GM11168 (cell line): ENCODE measurements at regions not wholly inside any gene's neighbourhood (a gene's known extent, or its start where the extent isn't known, plus 50 kb on each side); places are given as distances from the start of the nearest gene placed in this dataset.

Experiments used
- in situ Hi-C: fragments of 300-500 bp; cut with MboI; formaldehyde crosslinking; loops from one replicate; pipeline ENCODE4 v1.12.0; 2022; ENCODE audit warnings: low sequenced_read_pairs; ENCODE audit not compliant: unreplicated experiment

DNA sequence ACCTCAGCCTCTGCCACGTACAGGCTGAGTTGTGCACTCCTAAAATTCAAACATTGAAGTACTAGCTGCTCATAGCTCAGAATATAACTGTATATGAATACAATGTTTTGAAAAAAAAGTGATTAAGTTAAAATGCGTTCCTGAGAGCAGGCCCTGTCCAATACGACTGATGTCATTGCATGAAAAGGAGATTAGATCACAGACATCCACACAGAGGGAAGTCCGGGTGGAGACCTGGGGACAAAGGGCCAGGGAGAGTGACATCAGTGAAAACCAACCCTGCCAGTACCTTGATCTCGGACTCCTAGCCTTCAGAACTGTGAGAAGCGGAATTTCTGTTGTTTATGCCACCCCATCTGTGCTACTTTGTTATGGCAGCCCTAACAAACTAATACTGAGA lies 311.4 kb upstream of the NR2F2 start:
- in situ Hi-C loops = no loop called here

DNA sequence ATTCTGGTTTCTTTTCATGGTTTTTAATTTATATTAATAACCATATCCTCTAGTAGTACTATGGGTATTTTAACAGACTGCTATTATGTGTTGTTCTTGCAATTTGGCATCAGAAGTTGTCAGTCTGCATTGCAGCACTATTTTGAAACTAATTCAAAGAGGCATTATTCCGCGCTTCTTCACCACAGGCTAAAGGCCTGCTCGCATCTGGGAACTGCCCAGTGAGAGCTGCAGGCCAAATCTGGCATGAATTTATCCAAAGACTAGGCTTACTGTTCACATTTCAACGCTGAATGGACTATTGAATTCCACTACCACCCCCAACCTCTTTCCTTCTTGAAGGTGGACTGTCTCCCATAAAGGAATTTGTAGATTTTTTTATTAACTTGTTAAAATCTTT lies 310.4 kb upstream of the NR2F2 start:
- in situ Hi-C loops = no loop called here

DNA sequence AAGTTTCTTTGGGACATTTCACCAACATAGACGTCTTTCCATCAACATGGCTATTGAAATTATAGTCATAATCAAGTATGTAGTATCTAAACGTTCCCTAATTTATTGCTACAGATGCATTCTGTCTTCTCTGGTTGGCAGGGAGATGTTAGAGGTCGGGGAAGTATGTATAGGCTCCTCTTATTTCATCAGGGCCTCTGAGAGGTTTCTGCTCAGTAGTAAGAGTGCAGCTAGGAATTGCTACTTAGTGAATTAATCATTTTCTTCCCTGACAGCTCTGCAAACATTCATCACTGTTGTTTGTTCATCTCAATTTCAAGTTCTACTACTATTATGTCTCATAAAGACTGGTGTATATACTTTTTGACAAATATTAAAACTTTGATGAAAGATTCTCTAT lies 309.7 kb upstream of the NR2F2 start:
- in situ Hi-C loops = no loop called here

DNA sequence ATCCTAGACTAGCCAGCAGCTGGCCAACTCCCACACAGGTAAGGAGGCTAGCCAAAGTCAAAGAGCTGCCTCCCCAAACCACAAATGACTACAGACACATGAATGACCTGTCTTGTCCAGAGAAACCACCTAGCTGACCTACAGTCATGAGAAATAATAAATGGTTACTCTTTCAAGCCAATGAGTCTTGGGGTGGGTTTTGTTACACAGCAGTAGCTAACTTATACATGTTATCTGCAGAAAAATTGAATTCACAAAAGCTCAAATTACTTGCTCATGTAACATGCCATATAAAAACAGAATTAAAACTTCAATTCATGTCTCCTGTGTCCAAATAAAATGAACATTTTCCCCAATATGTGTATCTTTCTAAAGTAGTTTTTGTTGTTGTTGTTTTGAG lies 307.4 kb upstream of the NR2F2 start:
- in situ Hi-C loops = no loop called here

DNA sequence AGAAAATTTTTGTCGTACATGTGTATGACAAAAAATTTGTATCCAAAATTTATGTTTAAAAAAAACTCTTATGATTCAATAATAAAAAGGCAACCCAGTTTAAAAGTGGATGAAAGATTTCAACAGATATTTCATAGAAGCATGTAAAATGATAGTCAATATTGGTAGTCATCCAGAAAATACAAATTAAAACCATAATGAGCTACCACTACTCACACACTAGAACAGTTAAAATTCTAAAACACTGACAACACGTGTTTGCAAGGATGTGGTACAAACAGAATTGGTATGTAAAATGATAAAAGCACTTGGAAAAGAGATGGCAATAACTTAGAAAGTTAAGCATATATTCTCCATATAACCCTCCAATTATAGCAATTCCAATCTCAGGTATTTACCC lies 303.0 kb upstream of the NR2F2 start:
- in situ Hi-C loops = no loop called here

DNA sequence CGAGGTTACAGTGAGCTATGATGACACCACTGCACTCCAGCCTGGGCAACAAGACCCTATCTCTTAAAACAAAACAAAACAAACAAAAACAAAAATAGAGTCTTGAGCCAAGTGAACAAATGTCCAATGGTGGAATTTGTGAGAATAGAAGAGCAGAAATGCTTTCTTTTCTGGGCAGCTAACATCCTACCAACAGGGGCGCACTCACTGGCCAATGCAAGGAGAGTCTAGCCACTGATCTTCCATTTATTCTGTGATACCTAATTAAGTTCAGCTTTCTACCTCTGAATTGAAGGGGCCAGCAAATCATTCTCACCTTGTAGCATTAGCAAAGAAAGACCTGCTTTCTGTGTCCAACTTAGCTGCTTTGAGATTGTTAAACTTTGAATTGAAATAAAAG lies 301.9 kb upstream of the NR2F2 start:
- in situ Hi-C loops = no loop called here

DNA sequence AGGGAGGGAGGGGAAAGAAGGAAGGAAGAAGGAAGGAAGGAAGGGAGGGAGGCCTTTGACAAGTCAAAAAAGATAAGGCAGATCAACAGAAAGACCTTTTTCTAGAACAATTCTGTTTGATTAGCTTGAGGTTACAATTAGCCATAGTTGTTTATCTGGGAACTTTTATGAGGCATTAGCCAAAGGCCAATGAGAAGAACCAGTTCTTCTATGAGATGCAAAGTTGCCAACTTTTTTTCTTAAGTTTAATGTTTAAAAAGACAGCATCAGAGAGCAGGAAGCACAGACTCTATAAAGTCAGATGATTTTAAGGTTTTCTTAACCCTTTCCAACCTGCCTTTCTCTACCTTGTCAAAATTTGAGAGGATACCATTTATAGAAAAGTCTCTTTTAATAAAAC lies 301.3 kb upstream of the NR2F2 start:
- in situ Hi-C loops = no loop called here

DNA sequence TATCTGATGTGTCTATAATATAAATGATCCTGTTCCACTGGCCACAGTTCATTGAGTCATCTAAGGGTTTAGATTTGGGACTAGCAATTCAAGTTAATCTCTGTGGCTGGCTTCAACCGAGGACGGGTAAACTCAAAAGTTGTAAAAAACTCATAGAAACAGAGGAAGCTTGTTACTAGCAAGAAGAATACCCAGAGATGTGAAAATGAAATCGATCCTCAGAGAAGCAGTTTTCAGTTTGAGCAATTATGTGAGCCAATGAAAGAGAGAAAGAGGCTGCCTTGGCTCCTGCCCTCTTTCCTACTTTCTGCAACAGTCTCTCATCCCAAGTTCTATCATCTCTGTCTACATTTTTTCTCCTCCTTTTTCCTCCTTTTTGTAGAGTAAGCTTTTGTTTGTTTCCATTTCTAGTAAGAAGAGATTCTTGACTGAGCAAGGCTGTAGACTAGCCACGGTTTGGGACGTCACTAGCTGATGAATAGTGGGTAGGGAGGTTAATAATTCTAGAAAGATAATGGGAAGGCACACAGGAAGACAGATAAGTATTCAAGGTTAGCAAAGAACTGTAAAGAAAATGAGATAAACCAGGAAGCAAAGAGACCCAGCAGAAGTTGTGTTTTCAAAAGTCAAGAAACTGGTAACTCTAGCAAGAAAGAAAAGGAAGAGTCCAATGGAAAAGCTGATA lies 298.9 kb upstream of the NR2F2 start:
- in situ Hi-C loops = no loop called here

DNA sequence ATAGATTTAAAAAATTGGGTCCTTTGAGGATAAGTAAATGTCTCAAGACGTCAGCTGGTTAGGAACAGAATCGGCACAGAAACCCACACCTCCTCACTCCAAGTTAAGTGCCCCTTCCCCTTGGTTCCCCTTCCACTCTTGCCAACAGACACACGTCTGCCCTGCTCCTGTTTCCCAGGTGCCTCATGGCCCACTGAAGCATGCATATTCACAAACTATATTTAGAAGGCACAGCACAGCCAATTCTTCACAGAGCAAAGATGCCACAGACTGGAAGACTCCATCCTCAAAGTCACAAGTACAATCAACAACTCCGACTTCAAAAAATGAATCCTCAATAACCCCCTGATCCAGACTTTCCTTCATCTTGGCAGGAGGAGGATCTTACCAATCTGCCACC lies 295.4 kb upstream of the NR2F2 start:
- in situ Hi-C loops = no loop called here

DNA sequence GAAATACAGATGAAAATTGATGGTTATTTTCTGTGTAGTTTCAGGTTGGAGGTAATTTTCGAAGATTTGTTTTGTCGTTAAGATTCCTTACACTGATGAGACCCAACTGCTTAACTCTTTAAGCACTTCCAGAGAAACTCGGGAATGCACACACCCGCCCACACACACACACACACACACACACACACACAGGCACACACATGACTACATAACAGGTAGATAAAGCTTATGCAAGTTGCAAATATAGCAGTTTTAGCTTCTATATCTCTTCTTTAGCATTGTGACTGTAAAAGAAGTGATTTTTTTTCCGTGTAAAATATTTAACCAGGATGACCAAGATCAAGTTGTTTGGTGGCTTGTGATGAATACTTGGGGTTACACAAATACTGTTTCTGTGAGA lies 294.9 kb upstream of the NR2F2 start:
- in situ Hi-C loops = no loop called here

DNA sequence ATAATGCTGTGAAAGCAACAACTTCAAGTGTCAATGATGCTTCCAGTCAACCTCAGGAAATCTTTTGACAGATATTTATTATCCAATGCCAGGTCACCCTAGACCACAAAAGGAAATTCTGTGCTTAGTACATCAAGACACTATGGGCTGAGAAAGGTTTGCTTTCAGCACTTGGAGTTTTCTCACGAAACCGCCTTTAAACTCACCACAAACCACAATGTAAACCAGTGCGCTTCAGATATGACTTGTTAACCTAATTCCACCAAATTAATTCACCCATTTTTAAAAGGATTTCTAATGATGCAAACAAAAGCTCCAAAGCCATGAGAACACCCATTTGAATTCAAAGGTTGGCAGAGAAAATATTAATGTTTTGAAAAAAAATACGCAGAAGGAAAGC lies 292.9 kb upstream of the NR2F2 start:
- in situ Hi-C loops = no loop called here

DNA sequence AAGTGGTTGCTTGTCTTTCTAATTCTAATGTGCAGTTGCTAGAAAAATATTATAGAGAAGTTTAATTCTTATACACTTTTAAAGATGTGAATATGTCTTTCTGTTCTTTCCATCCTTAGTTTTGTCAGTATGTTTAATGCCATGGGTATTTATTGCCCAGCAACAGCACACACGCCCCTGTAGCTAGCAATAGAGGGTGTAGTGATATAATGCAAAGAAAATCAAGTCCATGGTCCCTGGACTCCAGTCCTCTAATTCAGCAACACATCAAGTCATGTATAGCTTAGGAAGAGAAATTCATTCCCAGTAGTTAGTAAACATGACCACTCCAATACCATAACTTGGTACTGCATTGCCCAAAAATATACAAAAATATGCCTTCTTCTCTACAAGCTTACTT lies 292.4 kb upstream of the NR2F2 start:
- in situ Hi-C loops = no loop called here

DNA sequence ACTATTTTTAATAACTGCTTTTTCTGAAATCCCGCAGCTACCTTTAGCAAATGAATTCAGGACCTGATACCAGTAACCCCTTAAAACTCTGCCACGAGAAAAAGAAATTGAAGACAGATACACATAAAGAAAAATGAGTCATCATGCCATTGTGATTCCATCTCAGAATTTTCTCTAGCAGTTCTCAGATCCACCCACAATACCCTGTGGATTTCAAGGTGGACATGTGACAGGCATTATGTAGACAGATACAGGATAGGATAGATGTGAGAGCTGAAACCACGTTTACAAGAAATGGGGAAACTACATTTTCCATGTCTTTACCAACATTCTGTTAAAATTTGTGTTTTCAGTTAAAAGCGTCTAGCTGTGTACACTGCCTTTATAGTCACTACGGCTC lies 291.9 kb upstream of the NR2F2 start:
- in situ Hi-C loops = no loop called here

DNA sequence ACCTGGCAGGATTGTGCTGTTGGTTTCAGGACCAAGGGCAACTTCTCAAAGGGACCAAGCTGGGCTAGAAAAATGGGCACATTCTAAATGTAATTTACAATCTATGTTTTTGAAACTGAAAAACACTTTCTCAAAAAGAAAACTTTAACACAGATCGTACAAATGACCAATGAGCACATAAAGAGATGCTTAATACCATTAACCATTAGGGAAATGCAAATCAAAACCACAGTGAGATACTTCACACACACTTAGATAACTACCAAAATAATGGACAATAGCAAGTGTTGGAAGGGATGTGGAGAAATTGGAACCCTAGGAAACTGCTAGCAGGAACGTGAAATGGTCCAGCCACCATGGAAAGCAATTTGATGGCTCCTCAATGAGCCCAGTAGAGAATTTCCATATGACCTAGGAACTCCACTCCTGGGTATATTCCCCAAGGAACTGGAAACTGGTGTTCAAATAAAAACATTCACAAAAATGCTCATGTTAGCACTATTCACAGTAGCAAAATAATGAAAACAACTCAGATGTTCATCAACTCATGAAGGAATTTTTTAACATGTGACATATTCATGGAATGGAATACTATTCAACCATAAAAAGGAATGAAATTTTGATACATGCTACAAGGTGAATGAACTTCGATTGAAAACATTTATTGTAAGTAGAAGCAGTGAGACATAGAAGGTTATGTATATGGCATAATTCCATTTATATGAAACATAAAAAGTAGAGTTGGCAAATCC lies 288.3 kb upstream of the NR2F2 start:
- in situ Hi-C loops = no loop called here

DNA sequence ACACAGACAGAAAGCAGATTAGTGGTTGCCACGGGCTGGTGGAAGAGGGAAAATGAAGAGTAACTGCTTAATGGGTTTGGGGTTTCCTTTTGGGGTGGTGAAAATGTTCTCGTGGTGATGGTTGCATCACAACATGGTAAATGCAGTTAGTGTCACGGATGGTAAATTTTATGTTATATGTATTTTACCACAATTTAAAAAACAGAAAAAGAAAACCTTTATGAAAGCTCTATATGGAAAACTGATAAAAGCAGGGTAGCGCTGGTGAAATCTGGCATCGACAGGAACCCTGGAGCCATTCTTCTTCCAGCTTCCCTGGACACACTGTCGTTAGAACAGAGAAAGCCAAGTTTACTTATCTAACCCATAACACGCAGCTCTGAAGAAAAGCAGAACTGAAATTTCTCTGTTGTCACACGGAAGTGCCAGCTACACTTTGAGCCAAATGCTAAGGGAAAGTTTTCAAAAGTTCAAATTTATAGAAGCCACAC lies 287.7 kb upstream of the NR2F2 start:
- in situ Hi-C loops = no loop called here

DNA sequence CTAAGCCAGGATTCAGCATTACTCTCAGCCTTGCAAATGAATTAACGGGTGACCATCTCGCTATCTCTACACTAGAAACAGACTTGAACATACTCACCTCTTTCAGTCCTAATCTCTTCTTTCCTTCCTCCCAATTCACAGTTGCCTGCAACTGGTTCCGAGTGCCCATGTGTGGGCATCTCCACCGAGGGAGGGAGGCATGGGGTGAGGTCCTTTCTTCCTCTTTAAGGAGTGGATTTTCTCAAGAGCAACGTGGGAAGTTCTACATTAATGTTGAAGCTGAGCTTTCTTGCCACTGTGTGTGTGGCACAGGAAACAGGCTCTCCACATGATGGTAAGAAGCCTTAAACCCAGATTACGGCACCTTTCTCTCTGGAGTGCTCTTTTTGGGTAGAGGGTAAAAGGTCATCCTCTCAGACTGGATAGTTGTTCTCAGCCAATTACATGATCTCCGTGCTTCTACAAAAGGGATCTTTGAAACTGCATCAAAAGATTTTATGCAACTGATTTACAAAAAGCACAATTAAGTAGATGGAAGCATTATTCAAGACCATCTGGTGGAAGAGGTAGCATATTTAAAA lies 286.8 kb upstream of the NR2F2 start:
- in situ Hi-C loops = no loop called here

DNA sequence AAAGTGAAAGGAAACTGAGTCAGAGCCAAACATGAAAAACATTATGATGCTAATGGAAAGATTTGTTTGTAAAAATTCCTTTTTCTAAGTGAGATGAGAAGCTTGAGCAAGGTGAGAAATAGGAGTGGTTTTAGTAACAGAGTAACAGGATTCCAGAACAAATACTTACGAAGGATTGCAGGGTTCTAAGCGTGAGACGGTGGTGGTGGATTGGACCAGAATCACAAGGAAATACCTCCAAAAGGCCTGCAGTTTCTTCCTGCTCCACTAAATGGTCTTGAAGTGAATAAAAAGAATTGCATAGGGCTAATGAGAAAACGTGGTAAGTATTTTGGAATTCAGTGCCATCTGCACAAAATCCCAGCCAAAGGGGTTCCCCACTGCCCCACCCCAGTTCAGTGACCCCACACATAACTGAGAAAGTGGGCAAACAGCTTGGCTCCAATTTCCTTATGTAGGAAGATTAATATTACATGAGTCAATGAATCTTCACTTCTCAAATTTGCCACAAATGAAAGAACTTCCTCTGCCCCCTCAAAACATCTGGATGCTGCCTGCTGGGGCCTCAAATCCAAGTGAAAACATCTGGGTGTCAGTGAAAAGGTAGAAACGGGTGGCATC lies 283.8 kb upstream of the NR2F2 start:
- in situ Hi-C loops = no loop called here

DNA sequence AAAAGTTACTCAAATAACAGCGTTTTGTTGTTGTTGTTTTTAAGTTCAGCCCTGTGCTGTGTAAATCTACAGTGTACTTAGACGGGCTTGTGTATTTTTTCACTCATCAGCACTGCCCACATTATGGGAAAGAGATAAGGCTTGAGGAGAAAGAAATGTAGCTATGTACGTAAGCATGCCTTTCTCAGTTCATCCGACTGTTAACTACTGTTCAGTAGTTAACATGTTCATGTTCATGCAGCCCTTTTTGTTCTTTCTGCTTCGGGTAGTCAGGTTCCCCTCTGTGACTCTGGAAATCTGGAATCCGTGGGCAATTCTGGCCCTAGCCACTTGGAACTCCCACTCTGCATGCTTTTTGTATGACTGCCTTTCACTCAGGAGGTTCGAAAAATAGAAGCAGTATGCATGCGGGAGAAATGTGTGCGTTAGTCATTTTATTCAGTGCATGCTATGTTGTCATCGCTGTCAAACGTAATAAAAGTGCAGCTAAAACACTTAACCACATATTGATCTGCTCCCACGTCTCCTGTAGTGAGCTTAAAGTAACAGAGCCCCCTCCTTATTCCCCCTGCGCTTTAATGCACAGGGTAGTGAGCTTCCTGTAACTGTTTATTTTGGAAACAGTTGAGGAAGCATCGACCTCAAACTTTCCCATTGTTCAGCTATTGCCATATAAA lies 283.1 kb upstream of the NR2F2 start:
- in situ Hi-C loops = no loop called here

DNA sequence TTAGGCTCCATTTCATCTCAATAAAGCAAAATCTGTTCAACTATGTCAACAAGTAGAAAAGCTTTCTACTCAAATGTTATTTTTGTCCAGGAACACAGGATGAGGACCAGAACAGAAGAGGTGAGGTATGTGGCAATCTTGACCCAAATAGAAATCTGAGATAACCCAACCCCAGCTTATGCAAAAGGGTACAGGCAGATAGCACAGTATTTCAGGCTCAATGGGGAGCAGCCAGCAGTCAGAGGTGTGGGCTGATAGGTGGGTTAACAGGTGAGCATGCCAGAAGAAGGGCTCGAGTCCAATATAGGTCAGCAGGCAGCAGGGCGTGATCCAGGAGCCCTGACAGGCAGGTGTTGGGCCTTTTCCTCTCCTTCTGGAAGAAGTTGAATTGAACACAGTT lies 281.2 kb upstream of the NR2F2 start:
- in situ Hi-C loops = no loop called here

DNA sequence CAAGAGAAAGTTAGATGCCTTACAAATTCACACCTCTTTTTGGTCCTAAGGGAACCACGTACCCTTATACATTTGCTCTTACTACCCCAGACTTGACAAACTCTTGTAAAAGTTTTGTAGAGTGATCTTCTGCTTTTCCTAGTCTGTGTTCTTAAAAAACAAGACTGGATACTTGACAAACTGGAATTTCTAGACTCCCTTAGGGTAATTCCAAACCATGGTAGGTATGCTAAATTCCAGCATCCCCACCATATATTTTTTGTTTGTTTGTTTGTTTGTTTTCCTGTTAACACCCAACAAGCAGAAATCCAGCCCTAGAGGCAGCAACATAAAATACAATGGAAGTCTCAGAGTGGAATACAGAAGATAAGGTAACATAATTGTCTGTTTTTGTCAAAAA lies 280.7 kb upstream of the NR2F2 start:
- in situ Hi-C loops = no loop called here

DNA sequence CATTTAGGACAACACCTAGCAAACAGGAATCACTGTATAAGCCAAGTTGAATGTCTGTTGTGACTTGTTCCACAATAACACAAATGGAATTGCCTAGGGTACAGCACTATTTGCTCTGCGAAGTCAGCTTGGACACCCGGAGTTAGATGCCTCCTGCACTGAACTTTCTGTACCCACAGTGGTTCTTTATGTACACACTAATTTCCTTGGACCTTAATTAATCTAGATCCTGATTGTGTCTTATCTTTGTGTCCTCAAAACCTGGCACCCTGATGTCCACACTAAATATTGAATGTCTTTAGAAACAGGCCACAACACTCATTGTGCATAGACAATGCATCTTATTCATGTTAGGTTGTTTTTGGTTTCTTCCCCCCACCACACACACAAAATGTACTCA lies 278.9 kb upstream of the NR2F2 start:
- in situ Hi-C loops = no loop called here
